WERI-Rb-1 (cell line): ENCODE measurements at regions not wholly inside any gene's neighbourhood (a gene's known extent, or its start where the extent isn't known, plus 50 kb on each side); places are given as distances from the start of the nearest gene placed in this dataset.

Experiments used
- DNase-seq: peaks from one replicate; pipeline ENCODE4 v3.0.0-alpha.2; 2020
- H3K27ac ChIP-seq: fragments of 250-450 bp; sonication (Bioruptor Pico); 2 replicates; pipeline ENCODE4 v1.5.1; 2020; ENCODE audit warnings: mild to moderate bottlenecking, moderate library complexity
- H3K27me3 ChIP-seq: fragments of 250-450 bp; sonication (Bioruptor Pico); 2 replicates; pipeline ENCODE4 v1.5.1; 2021; ENCODE audit warnings: mild to moderate bottlenecking, low read depth, moderate library complexity; ENCODE audit not compliant: insufficient read depth, severe bottlenecking
- H3K36me3 ChIP-seq: fragments of 250-450 bp; sonication (Bioruptor Pico); 2 replicates; pipeline ENCODE4 v1.5.1; 2020; ENCODE audit warnings: mild to moderate bottlenecking, moderate library complexity
- H3K4me3 ChIP-seq: 2 replicates; pipeline ENCODE4 v1.5.1; 2011; ENCODE audit warnings: low read depth, mild to moderate bottlenecking, control low read depth, low read length
- H3K9me3 ChIP-seq: fragments of 250-450 bp; sonication (Bioruptor Pico); 2 replicates; pipeline ENCODE4 v1.5.1; 2021; ENCODE audit warnings: mild to moderate bottlenecking, moderate library complexity; ENCODE audit not compliant: severe bottlenecking
- CTCF ChIP-seq: IDR thresholded peaks from 2 replicates; pipeline ENCODE4 v1.5.1; 2011; ENCODE audit warnings: low read depth, mild to moderate bottlenecking, control low read depth, inconsistent platforms, low read length

GRCh38 chr4:30802622-30803323 is 82.6 kb downstream of the PCDH7 start:
- no peaks in the 10 kb centered on the region for H3K9me3 ChIP-seq
- no peak for DNase-seq
- no peak overlapping the region for H3K4me3 ChIP-seq
- H3K36me3 ChIP-seq: no peaks in the 10 kb centered on the region
- no peak for TF ChIP-seq CTCF
- H3K27me3 ChIP-seq: no peaks in the 10 kb centered on the region
- no peak overlapping the region for H3K27ac ChIP-seq

GRCh38 chr4:30808276-30808675 is 88.1 kb downstream of the PCDH7 start:
- no peaks in the 10 kb centered on the region for H3K9me3 ChIP-seq
- H3K36me3 ChIP-seq: no peaks in the 10 kb centered on the region
- TF ChIP-seq CTCF: no peak
- no peaks in the 10 kb centered on the region for H3K27me3 ChIP-seq
- DNase-seq: no peak
- H3K27ac ChIP-seq: no peak overlapping the region
- no peak overlapping the region for H3K4me3 ChIP-seq

GRCh38 chr4:30811296-30811695 is 91.1 kb downstream of the PCDH7 start:
- Histone ChIP-seq H3K27ac (no peak overlapping the region), H3K27me3 (no peaks in the 10 kb centered on the region), H3K9me3 (no peaks in the 10 kb centered on the region), H3K4me3 (no peak overlapping the region), H3K36me3 (no peaks in the 10 kb centered on the region)
- DNase-seq: no peak
- TF ChIP-seq CTCF: no peak

GRCh38 chr4:30815685-30816084 is 95.5 kb downstream of the PCDH7 start:
- H3K9me3 ChIP-seq: no peaks in the 10 kb centered on the region
- no peak overlapping the region for H3K4me3 ChIP-seq
- H3K36me3 ChIP-seq: no peaks in the 10 kb centered on the region
- no peak overlapping the region for H3K27ac ChIP-seq
- DNase-seq: no peak
- TF ChIP-seq CTCF: no peak
- H3K27me3 ChIP-seq: no peaks in the 10 kb centered on the region

- Histone ChIP-seq H3K9me3 (no peaks in the 10 kb centered on the region), H3K4me3 (no peak overlapping the region), H3K27me3 (no peaks in the 10 kb centered on the region), H3K27ac (no peak overlapping the region), H3K36me3 (no peaks in the 10 kb centered on the region)
- DNase-seq: no peak
- no peak for TF ChIP-seq CTCF
These were observed 97.3 kb downstream of the PCDH7 start for GRCh38 chr4:30817447-30817846.

- Histone ChIP-seq H3K27me3 (no peaks in the 10 kb centered on the region), H3K4me3 (no peak overlapping the region), H3K36me3 (no peaks in the 10 kb centered on the region), H3K27ac (no peak overlapping the region), H3K9me3 (no peaks in the 10 kb centered on the region)
- no peak for DNase-seq
- TF ChIP-seq CTCF: no peak
These were observed 98.4 kb downstream of the PCDH7 start for GRCh38 chr4:30818541-30818940.
